Uterus (tissue), 2 donors: ENCODE measurements at regions not wholly inside any gene's neighbourhood (a gene's known extent, or its start where the extent isn't known, plus 50 kb on each side); places are given as distances from the start of the nearest gene placed in this dataset.

Source experiments
- POLR2A ChIP-seq, 2 donors: fragments of 450-650 bp; IDR thresholded peaks; one replicate each; pipeline ENCODE4 v1.6.1; 2016; ENCODE audit warnings: antibody characterized with exemption in 2 of 2, mild to moderate bottlenecking in 1 of 2, moderate library complexity in 1 of 2
- TF ChIP-seq, protein P1 (sequence below), 4 experiments: fragments of 200-600 bp in 2 of 4; fragments of 450-650 bp in 2 of 4; sonication (generic) in 2 of 4; IDR thresholded peaks; one replicate each; pipeline ENCODE4 v1.5.1; 2016 to 2019; ENCODE audit warnings: antibody characterized with exemption in 4 of 4, mild to moderate bottlenecking in 2 of 4, moderate library complexity in 1 of 4

DNA sequence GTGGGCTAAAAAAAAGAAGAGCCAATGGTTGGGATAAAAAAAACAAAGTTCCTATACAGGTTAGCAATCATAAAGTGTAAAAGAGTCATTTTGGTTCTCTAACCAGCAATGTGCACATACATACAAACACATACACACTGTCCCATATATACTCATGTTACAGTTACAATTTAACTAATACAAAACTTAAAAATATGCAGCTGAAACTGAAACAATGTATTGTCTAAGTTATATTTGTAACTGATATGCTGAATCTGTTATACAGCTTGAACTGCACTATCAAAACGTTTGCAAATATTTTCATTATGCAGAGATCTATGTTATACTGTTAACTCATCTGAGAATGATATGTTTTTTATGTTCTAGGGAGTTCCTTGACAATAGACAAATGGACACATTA lies 173.7 kb downstream of the KLF12 start:
- TF ChIP-seq, protein P1, sequence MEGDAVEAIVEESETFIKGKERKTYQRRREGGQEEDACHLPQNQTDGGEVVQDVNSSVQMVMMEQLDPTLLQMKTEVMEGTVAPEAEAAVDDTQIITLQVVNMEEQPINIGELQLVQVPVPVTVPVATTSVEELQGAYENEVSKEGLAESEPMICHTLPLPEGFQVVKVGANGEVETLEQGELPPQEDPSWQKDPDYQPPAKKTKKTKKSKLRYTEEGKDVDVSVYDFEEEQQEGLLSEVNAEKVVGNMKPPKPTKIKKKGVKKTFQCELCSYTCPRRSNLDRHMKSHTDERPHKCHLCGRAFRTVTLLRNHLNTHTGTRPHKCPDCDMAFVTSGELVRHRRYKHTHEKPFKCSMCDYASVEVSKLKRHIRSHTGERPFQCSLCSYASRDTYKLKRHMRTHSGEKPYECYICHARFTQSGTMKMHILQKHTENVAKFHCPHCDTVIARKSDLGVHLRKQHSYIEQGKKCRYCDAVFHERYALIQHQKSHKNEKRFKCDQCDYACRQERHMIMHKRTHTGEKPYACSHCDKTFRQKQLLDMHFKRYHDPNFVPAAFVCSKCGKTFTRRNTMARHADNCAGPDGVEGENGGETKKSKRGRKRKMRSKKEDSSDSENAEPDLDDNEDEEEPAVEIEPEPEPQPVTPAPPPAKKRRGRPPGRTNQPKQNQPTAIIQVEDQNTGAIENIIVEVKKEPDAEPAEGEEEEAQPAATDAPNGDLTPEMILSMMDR (IDR thresholded peaks at IDR 0.05), result no peak
- no peak for TF ChIP-seq POLR2A (IDR thresholded peaks at IDR 0.05)
